IMR-90 (cell line): ENCODE measurements at regions not wholly inside any gene's neighbourhood (a gene's known extent, or its start where the extent isn't known, plus 50 kb on each side); places are given as distances from the start of the nearest gene placed in this dataset.
"Not testable (repeated sequence)": the region's sequence is repeated elsewhere in the genome, so short reads cannot be mapped to it uniquely, and the experiment has no call there.

Source experiments
- ATAC-seq: fragments of 200-7000 bp; cut with Tn5 transposase; 2 replicates; pipeline ENCODE4 v1.9.1; 2020; ENCODE audit warnings: low read depth, mild to moderate bottlenecking, moderate library complexity
- BruUV-seq: library from RNA; stranded (reverse); fragments of 400-500 nt; replicated peaks from 2 replicates; lab custom pipeline; 2021; lab: Mats Ljungman, UMichigan
- CTCF ChIA-PET: fragments of 300-600 bp; formaldehyde crosslinking; extraction: SDS; loops from one replicate; lab custom pipeline; 2021; ENCODE audit warnings: antibody characterized with exemption; lab: Yijun Ruan, JAX
- POLR2A ChIA-PET: fragments of 300-600 bp; sonication (Branson Sonifier 250); formaldehyde crosslinking; loops from one replicate; lab custom pipeline; 2022; ENCODE audit warnings: antibody characterized with exemption; ENCODE audit not compliant: unreplicated experiment; lab: Charles Lee
- DNase-seq: peaks from one replicate; pipeline ENCODE4 v3.0.0; 2013
- H2AFZ ChIP-seq: replicated peaks from 2 replicates; pipeline ENCODE3; 2013; ENCODE audit warnings: low read length, mild to moderate bottlenecking; ENCODE audit not compliant: poor library complexity
- H2AK5ac ChIP-seq: 2 replicates; pipeline ENCODE4 v1.6.1; 2013; ENCODE audit warnings: low read depth, low read length, inconsistent platforms
- H2AK9ac ChIP-seq: replicated peaks from 2 replicates; pipeline ENCODE3; 2013; ENCODE audit warnings: mild to moderate bottlenecking, low read depth, low read length, moderate library complexity; ENCODE audit not compliant: poor library complexity
- H2BK120ac ChIP-seq: 2 replicates; pipeline ENCODE4 v1.6.1; 2013; ENCODE audit warnings: low read depth, low read length, inconsistent platforms
- H2BK15ac ChIP-seq: 3 replicates; pipeline ENCODE4 v1.6.1; 2013; ENCODE audit warnings: low read depth, low read length, inconsistent platforms
- H2BK20ac ChIP-seq: 2 replicates; pipeline ENCODE4 v1.6.1; 2013; ENCODE audit warnings: low read depth, mild to moderate bottlenecking, inconsistent platforms, low read length, moderate library complexity
- H2BK5ac ChIP-seq: 2 replicates; pipeline ENCODE4 v1.6.1; 2013; ENCODE audit warnings: mild to moderate bottlenecking, low read depth, low read length, inconsistent platforms; ENCODE audit not compliant: poor library complexity, severe bottlenecking
- H3K14ac ChIP-seq: replicated peaks from 2 replicates; pipeline ENCODE4 v1.6.1; 2013; ENCODE audit warnings: low read depth, low read length, inconsistent platforms
- H3K18ac ChIP-seq: 2 replicates; pipeline ENCODE4 v1.6.1; 2013; ENCODE audit warnings: low read depth, low read length, control low read depth
- H3K23ac ChIP-seq: 2 replicates; pipeline ENCODE4 v1.6.1; 2013; ENCODE audit warnings: low read depth, low read length, inconsistent platforms
- H3K27ac ChIP-seq: 2 replicates; pipeline ENCODE4 v1.5.1; 2013; ENCODE audit warnings: mild to moderate bottlenecking, control low read depth, low read length; ENCODE audit not compliant: insufficient read depth
- H3K27me3 ChIP-seq: 2 replicates; pipeline ENCODE4 v1.6.1; 2013; ENCODE audit warnings: low read length; ENCODE audit not compliant: control insufficient read depth, insufficient read depth
- H3K36me3 ChIP-seq: 2 replicates; pipeline ENCODE4 v1.6.1; 2013; ENCODE audit warnings: low read length, mixed read lengths; ENCODE audit not compliant: control insufficient read depth, insufficient read depth
- H3K4ac ChIP-seq: 2 replicates; pipeline ENCODE4 v1.6.1; 2013; ENCODE audit warnings: low read depth, low read length, inconsistent platforms
- H3K4me1 ChIP-seq: 2 replicates; pipeline ENCODE4 v1.6.1; 2013; ENCODE audit warnings: low read length, mixed read lengths; ENCODE audit not compliant: control insufficient read depth, insufficient read depth
- H3K4me2 ChIP-seq: 2 replicates; pipeline ENCODE4 v1.6.1; 2013; ENCODE audit warnings: low read depth, mild to moderate bottlenecking, control low read depth, low read length, moderate library complexity
- H3K4me3 ChIP-seq: 2 replicates; pipeline ENCODE4 v1.5.1; 2013; ENCODE audit warnings: low read depth, mild to moderate bottlenecking, control low read depth, low read length, moderate library complexity; ENCODE audit not compliant: insufficient read depth
- H3K56ac ChIP-seq: 2 replicates; pipeline ENCODE4 v1.6.1; 2013; ENCODE audit warnings: low read length, inconsistent platforms; ENCODE audit not compliant: insufficient read depth; ENCODE audit errors: extremely low read depth
- H3K79me1 ChIP-seq, 2 experiments: 2 replicates each; pipeline ENCODE4 v1.6.1; 2013; ENCODE audit warnings: low read length in 2 of 2, inconsistent platforms in 1 of 2, low read depth in 1 of 2
- H3K9ac ChIP-seq: 2 replicates; pipeline ENCODE4 v1.6.1; 2013; ENCODE audit warnings: low read depth, low read length, control low read depth
- H3K9me1 ChIP-seq: 2 replicates; pipeline ENCODE4 v1.6.1; 2013; ENCODE audit warnings: low read length, inconsistent platforms; ENCODE audit not compliant: insufficient read depth
- H3K9me3 ChIP-seq: 2 replicates; pipeline ENCODE4 v1.6.1; 2013; ENCODE audit warnings: low read length; ENCODE audit not compliant: control insufficient read depth, insufficient read depth
- H4K20me1 ChIP-seq: 2 replicates; pipeline ENCODE4 v1.6.1; 2013; ENCODE audit warnings: low read length, inconsistent platforms; ENCODE audit not compliant: insufficient read depth
- H4K5ac ChIP-seq: 2 replicates; pipeline ENCODE4 v1.6.1; 2013; ENCODE audit warnings: mild to moderate bottlenecking, low read depth, low read length, control low read depth
- H4K8ac ChIP-seq, 2 experiments: 2 replicates each; pipeline ENCODE4 v1.6.1; 2013; ENCODE audit warnings: low read depth in 2 of 2, low read length in 2 of 2, control low read depth in 1 of 2, inconsistent platforms in 1 of 2
- H4K91ac ChIP-seq: 2 replicates; pipeline ENCODE4 v1.6.1; 2013; ENCODE audit warnings: low read depth, low read length, inconsistent platforms; ENCODE audit not compliant: insufficient read depth
- WGBS, 2 experiments: methylation state at CpG; one replicate each; pipeline versions ENCODE4 v1.1.5 to v1.1.7; 2013; ENCODE audit warnings: missing lambda C conversion rate in 2 of 2; ENCODE audit not compliant: insufficient read length in 1 of 2; ENCODE audit errors: extremely low coverage in 2 of 2; 5-methylcytosine and 5-hydroxymethylcytosine counted together
- dilution Hi-C: fragments of 300-500 bp; cut with HindIII; formaldehyde crosslinking; loops from one replicate; pipeline ENCODE4 v1.14.3; 2018; ENCODE audit warnings: low sequenced_read_pairs; ENCODE audit not compliant: unreplicated experiment
- in situ Hi-C: fragments of 300-500 bp; cut with MboI; formaldehyde crosslinking; loops from 3 replicates; pipeline ENCODE4 v1.14.3; 2019; ENCODE audit warnings: low sequenced_read_pairs, inconsistent platforms, mixed read lengths
- intact Hi-C: fragments of 100-400 bp; cut with micrococcal nuclease; formaldehyde crosslinking; loops from 2 replicates; pipeline ENCODE4 v1.10.0; 2022

- H2BK20ac ChIP-seq, H2BK5ac ChIP-seq, H3K56ac ChIP-seq, BruUV-seq, in situ Hi-C loops, DNase-seq, H3K79me1 ChIP-seq, H2BK120ac ChIP-seq, H2AFZ ChIP-seq, H3K9me1 ChIP-seq, POLR2A ChIA-PET, H3K4me2 ChIP-seq, H3K23ac ChIP-seq, H2AK9ac ChIP-seq, H4K5ac ChIP-seq, H2BK15ac ChIP-seq, ATAC-seq, H2AK5ac ChIP-seq, dilution Hi-C loops, H4K8ac ChIP-seq, H3K4me1 ChIP-seq, intact Hi-C loops, H4K20me1 ChIP-seq, H4K91ac ChIP-seq, H3K14ac ChIP-seq, H3K27ac ChIP-seq, CTCF ChIA-PET, H3K27me3 ChIP-seq, H3K36me3 ChIP-seq, H3K9me3 ChIP-seq, H3K9ac ChIP-seq, H3K4me3 ChIP-seq, H3K18ac ChIP-seq, H3K4ac ChIP-seq: not testable (repeated sequence)
- WGBS, 2 experiments: no CpG with 5 or more reads among the region's 1 CpG
Observed at GRCh38 chr6:15742013-15742412, 79.2 kb upstream of the DTNBP1 start.
